HEK293 (cell line): ENCODE measurements at regions not wholly inside any gene's neighbourhood (a gene's known extent, or its start where the extent isn't known, plus 50 kb on each side); places are given as distances from the start of the nearest gene placed in this dataset.

Source experiments
- CTCF ChIA-PET: fragments of 350-600 bp; formaldehyde crosslinking; extraction: SDS; loops from one replicate; lab custom pipeline; 2021; ENCODE audit warnings: antibody characterized with exemption; lab: Yijun Ruan, JAX
- POLR2A ChIA-PET: fragments of 300-600 bp; formaldehyde crosslinking; extraction: SDS; loops from one replicate; lab custom pipeline; 2020; ENCODE audit warnings: antibody characterized with exemption, inconsistent platforms; lab: Yijun Ruan, JAX
- H3K27ac ChIP-seq: fragments of 200-500 bp; sonication (Bioruptor generic); 2 replicates; pipeline ENCODE4 v1.5.1; 2014; ENCODE audit warnings: low read depth, low read length, control low read depth, inconsistent platforms; ENCODE audit errors: extremely low read depth
- H3K36me3 ChIP-seq, 2 experiments: fragments of 200-500 bp in 1 of 2; sonication (Bioruptor generic) in 1 of 2; 1 replicate in 1 of 2; 2 replicates in 1 of 2; pipeline ENCODE4 v1.5.1; 2014 to 2017; ENCODE audit warnings: inconsistent platforms in 2 of 2, low read length in 2 of 2; ENCODE audit not compliant: control insufficient read depth in 2 of 2, insufficient read depth in 1 of 2
- H3K4me1 ChIP-seq: fragments of 200-500 bp; sonication (Bioruptor generic); 2 replicates; pipeline ENCODE4 v1.5.1; 2014; ENCODE audit warnings: mild to moderate bottlenecking, low read length, inconsistent platforms; ENCODE audit not compliant: control insufficient read depth, insufficient read depth
- H3K4me3 ChIP-seq: 2 replicates; pipeline ENCODE4 v1.5.1; 2011; ENCODE audit warnings: low read depth, mild to moderate bottlenecking, control low read depth, low read length, moderate library complexity
- H3K9me3 ChIP-seq: fragments of 200-500 bp; sonication (Bioruptor generic); 2 replicates; pipeline ENCODE4 v1.5.1; 2014; ENCODE audit warnings: low read depth, low read length, inconsistent platforms; ENCODE audit not compliant: control insufficient read depth, insufficient read depth
- ATF2 ChIP-seq: fragments of 450-650 bp; formaldehyde crosslinking; IDR thresholded peaks from 2 replicates; pipeline ENCODE4 v1.5.1; 2016; ENCODE audit warnings: missing biosample characterization, missing genetic modification characterization, low read depth
- HOXA7 ChIP-seq: sonication (generic); formaldehyde crosslinking; IDR thresholded peaks from 2 replicates; pipeline ENCODE4 v1.8.1; 2022; ENCODE audit warnings: missing genetic modification reagents, borderline replicate concordance
- OVOL3 ChIP-seq: fragments of 450-650 bp; formaldehyde crosslinking; IDR thresholded peaks from 2 replicates; pipeline ENCODE4 v1.5.1; 2016; ENCODE audit warnings: missing biosample characterization, missing genetic modification characterization
- SCRT1 ChIP-seq: fragments of 450-650 bp; formaldehyde crosslinking; IDR thresholded peaks from 2 replicates; pipeline ENCODE4 v1.5.1; 2016; ENCODE audit warnings: missing biosample characterization, missing genetic modification characterization, borderline replicate concordance
- ZFP69B ChIP-seq: fragments of 450-650 bp; formaldehyde crosslinking; IDR thresholded peaks from 2 replicates; pipeline ENCODE4 v1.5.1; 2016; ENCODE audit warnings: missing biosample characterization, missing genetic modification characterization
- ZIC2 ChIP-seq: fragments of 450-650 bp; formaldehyde crosslinking; IDR thresholded peaks from 2 replicates; pipeline ENCODE4 v1.5.1; 2016; ENCODE audit warnings: missing biosample characterization, missing genetic modification characterization
- ZNF10 ChIP-seq: fragments of 450-650 bp; formaldehyde crosslinking; IDR thresholded peaks from 2 replicates; pipeline ENCODE4 v1.5.1; 2017; ENCODE audit warnings: missing biosample characterization, missing genetic modification characterization
- ZNF114 ChIP-seq: fragments of 450-650 bp; formaldehyde crosslinking; IDR thresholded peaks from 2 replicates; pipeline ENCODE4 v1.5.0; 2017; ENCODE audit warnings: missing biosample characterization, missing genetic modification characterization
- ZNF174 ChIP-seq: fragments of 450-650 bp; formaldehyde crosslinking; IDR thresholded peaks from 2 replicates; pipeline ENCODE4 v1.5.0; 2017; ENCODE audit warnings: missing biosample characterization, mild to moderate bottlenecking, missing genetic modification characterization
- ZNF2 ChIP-seq: fragments of 450-650 bp; formaldehyde crosslinking; IDR thresholded peaks from 2 replicates; pipeline ENCODE4 v1.5.1; 2016; ENCODE audit warnings: missing biosample characterization, missing genetic modification characterization
- ZNF335 ChIP-seq: fragments of 450-650 bp; formaldehyde crosslinking; conservative IDR thresholded peaks from 2 replicates; pipeline ENCODE4 v1.5.1; 2016; ENCODE audit warnings: missing biosample characterization, missing genetic modification characterization
- ZNF433 ChIP-seq: fragments of 450-650 bp; formaldehyde crosslinking; IDR thresholded peaks from 2 replicates; pipeline ENCODE4 v1.5.1; 2016; ENCODE audit warnings: missing biosample characterization, missing genetic modification characterization, low read depth
- ZNF513 ChIP-seq: fragments of 450-650 bp; IDR thresholded peaks from 2 replicates; pipeline ENCODE4 v1.5.1; 2018; ENCODE audit warnings: missing biosample characterization, missing genetic modification characterization
- ZNF555 ChIP-seq: fragments of 450-650 bp; formaldehyde crosslinking; conservative IDR thresholded peaks from 2 replicates; pipeline ENCODE4 v1.5.1; 2017; ENCODE audit warnings: missing biosample characterization, mild to moderate bottlenecking, missing genetic modification characterization, inconsistent platforms
- ZNF776 ChIP-seq: fragments of 450-650 bp; formaldehyde crosslinking; IDR thresholded peaks from 2 replicates; pipeline ENCODE4 v1.5.0; 2017; ENCODE audit warnings: missing biosample characterization, missing genetic modification characterization, borderline replicate concordance
- ZNF837 ChIP-seq: fragments of 450-650 bp; formaldehyde crosslinking; IDR thresholded peaks from 2 replicates; pipeline ENCODE4 v1.5.1; 2016; ENCODE audit warnings: missing biosample characterization, missing genetic modification characterization
- TF ChIP-seq, protein P1 (sequence below): fragments of 450-650 bp; formaldehyde crosslinking; IDR thresholded peaks from 2 replicates; pipeline ENCODE4 v1.5.1; 2016; ENCODE audit warnings: missing biosample characterization, missing genetic modification characterization
- TF ChIP-seq, protein P2 (sequence below): fragments of 450-650 bp; formaldehyde crosslinking; IDR thresholded peaks from 2 replicates; pipeline ENCODE4 v1.5.0; 2017; ENCODE audit warnings: missing biosample characterization, missing genetic modification characterization, borderline replicate concordance

DNA sequence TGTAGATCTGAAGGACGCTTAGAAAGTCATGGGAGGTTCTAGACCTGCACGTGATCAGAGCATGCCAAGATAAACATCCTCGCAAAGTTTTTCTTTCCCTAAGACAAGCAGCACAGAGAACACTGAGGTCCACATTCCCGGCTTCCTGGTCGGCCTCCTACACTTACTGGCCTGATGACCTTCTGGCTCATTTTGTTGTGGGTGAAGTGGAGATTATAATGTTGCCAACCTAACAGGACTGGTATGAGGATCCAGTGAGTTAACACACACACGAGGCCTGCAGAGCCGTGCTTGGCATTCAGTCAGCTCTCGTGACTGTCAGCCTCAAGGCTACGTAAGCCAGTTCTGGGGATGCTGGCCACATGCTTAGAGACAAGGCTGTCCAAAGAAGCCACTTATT is 186.0 kb downstream of the TENT4A start:
- POLR2A ChIA-PET: no interaction called here
- Histone ChIP-seq H3K36me3 (no peaks in the 10 kb centered on the region), H3K9me3 (no peaks in the 10 kb centered on the region; the same call in 1 of the 2 replicates), H3K4me3 (no peak overlapping the region), H3K27ac (no peak overlapping the region), H3K4me1 (no peaks in the 10 kb centered on the region)
- CTCF ChIA-PET: no interaction called here
- TF ChIP-seq ZFP69B: no peak
- no peak for TF ChIP-seq ZNF513 (tag by site-specific recombination)
- TF ChIP-seq HOXA7 (CRISPR knock-in tag): no peak
- TF ChIP-seq ZIC2: no peak
- TF ChIP-seq ZNF837: no peak
- TF ChIP-seq ZNF555 (tag by site-specific recombination): no peak
- no peak for TF ChIP-seq ZNF2 (tag by site-specific recombination)
- no peak for TF ChIP-seq ZNF174 (tag by site-specific recombination)
- TF ChIP-seq SCRT1 (tag by site-specific recombination): no peak
- no peak for TF ChIP-seq ATF2 (tag by site-specific recombination)
- no peak for TF ChIP-seq ZNF10 (tag by site-specific recombination)
- TF ChIP-seq ZNF433 (tag by site-specific recombination): no peak
- TF ChIP-seq ZNF335 (tag by site-specific recombination): no peak
- no peak for TF ChIP-seq ZNF776 (tag by site-specific recombination)
- TF ChIP-seq, protein P1, sequence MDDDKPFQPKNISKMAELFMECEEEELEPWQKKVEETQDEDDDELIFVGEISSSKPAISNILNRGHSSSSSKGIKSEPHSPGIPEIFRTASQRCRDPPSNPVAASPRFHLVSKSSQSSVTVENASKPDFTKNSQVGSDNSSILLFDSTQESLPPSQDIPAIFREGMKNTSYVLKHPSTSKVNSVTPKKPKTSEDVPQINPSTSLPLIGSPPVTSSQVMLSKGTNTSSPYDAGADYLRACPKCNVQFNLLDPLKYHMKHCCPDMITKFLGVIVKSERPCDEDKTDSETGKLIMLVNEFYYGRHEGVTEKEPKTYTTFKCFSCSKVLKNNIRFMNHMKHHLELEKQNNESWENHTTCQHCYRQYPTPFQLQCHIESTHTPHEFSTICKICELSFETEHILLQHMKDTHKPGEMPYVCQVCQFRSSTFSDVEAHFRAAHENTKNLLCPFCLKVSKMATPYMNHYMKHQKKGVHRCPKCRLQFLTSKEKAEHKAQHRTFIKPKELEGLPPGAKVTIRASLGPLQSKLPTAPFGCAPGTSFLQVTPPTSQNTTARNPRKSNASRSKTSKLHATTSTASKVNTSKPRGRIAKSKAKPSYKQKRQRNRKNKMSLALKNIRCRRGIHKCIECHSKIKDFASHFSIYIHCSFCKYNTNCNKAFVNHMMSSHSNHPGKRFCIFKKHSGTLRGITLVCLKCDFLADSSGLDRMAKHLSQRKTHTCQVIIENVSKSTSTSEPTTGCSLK (tag by site-specific recombination): no peak
- TF ChIP-seq, protein P2, sequence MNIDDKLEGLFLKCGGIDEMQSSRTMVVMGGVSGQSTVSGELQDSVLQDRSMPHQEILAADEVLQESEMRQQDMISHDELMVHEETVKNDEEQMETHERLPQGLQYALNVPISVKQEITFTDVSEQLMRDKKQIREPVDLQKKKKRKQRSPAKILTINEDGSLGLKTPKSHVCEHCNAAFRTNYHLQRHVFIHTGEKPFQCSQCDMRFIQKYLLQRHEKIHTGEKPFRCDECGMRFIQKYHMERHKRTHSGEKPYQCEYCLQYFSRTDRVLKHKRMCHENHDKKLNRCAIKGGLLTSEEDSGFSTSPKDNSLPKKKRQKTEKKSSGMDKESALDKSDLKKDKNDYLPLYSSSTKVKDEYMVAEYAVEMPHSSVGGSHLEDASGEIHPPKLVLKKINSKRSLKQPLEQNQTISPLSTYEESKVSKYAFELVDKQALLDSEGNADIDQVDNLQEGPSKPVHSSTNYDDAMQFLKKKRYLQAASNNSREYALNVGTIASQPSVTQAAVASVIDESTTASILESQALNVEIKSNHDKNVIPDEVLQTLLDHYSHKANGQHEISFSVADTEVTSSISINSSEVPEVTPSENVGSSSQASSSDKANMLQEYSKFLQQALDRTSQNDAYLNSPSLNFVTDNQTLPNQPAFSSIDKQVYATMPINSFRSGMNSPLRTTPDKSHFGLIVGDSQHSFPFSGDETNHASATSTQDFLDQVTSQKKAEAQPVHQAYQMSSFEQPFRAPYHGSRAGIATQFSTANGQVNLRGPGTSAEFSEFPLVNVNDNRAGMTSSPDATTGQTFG: no peak
- TF ChIP-seq OVOL3 (tag by site-specific recombination): no peak
- no peak for TF ChIP-seq ZNF114 (tag by site-specific recombination)
